HG02884 (cell line): ENCODE measurements at regions not wholly inside any gene's neighbourhood (a gene's known extent, or its start where the extent isn't known, plus 50 kb on each side); places are given as distances from the start of the nearest gene placed in this dataset.

ENCODE experiments used
- ATAC-seq: cut with Tn5 transposase; IDR thresholded peaks from one replicate; pipeline ENCODE4 v1.9.1; 2021; ENCODE audit warnings: mild to moderate bottlenecking, moderate library complexity; ENCODE audit not compliant: unreplicated experiment

DNA sequence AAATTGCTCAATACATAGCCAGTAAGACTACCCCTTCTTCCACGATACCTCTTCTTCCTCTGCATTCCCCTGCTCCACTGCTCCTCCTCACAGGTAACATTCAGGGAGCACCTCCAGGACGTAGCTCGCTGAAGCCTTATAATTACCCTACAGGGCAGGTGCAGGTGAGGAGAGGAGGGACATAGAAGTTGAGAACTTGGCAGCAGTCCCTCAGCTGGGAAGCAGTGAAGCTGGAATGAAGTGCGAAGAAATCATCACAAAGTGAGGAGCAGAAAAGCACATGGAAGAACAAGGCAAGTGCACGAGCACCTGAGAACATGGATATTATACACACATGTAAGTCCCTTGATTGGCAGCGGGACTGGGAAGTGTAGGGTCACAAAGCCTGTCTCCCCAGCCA is 118.2 kb downstream of the HSD17B3 start:
- no peak for ATAC-seq

DNA sequence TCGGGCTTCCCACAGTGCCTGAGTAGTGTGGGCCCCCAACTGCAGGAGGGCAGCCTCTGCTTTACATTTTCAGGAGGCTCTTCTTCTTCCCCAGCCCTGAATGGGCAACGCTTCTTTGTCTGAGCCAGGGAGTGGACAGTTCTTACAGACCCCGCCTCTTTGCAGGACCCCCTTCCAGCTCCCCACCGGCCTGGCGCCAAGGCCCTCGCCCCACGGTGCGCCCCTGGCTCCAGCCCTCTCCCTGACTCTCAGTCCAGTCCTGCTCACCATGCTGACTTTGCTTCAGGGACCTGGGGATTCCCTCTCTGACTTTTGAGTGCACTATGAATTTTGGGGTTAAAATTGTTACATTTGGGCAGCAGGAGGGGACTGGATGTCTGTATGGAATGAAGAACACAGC is 123.8 kb downstream of the HSD17B3 start:
- ATAC-seq = no peak

DNA sequence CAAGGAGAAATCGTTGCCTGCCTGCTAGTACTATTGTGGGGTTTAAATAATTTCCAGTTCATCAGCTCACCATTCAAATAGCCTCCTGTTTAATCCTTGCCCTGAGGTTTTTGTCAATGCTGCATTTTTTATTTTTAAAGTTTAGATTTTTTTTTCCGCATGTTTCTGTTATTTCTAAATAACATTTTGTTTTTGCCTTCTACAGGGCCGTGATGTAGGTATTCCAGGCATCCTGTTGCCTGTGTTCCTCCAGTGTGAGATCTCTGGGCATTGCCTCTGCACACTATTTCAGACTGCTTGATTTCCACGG is 124.3 kb downstream of the HSD17B3 start:
- ATAC-seq = no peak

DNA sequence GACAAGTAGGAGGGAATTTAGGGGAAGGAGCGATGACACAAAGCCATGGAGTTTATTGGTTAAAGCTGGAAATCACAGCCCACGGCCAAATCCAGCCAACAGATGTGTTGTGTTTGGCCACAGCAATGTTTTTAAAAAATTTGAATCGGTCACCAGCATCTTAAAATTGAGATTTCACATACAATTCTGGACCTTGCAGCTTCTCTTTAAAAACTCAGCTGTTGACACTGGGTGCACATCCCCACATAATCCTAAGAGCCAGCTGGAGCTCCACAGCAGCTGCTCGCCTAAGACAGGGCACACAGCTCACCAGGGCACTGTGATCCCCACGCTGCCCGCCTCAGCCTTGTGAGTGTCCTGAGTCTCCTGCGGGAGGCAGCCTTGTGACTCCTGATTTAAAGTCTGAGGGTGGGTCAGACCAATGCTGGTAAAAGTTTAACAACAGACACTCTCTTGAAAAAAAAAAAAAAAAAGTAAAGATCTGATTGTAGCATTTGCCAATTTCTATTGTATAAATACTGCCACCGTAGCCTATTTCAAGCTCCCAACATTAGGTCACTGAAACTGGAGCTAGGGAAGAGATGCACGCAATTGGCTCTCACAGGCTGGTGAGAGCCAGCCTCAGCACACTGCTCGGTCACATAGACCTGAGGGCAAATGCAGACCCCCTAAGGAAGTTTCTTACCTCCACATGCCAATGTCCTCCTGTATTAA is 124.8 kb downstream of the HSD17B3 start:
- no peak for ATAC-seq

DNA sequence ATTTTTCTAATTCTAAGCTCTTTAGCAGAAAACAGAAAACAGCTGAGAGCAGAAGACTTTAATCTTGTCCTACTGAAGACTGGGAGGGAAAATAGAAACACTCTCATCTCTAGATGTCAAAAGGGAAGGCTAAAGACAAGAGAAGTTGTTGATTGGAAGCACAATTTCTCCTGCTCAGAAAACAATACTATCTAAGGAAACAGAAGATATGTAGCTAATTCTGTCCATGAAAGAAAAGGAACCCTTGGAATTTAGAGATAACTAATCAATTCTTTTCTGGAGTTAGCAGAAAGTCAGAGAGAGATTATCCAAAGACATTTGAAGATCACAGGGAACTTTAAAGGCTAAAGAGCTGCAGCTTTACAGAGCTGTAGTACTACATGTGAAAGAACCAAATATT is 126.2 kb downstream of the HSD17B3 start:
- ATAC-seq = no peak

DNA sequence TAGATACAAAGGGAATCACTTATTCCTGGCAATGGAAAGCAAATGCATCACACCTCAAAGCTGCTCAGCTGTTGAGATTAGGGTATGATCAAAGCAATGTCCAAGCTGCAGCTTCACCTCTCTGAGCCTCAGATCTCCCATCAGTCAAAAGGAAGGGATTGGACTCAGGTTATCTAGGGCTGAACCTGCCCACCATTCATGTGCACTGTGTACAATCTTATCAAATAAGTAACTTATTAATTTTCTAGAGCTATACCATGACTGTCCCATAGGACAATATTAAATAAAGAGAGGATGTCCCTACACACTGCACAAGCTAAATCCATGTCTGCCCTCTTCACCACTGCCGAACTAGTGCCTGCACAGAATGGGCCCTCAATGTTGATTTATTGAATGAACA is 127.0 kb downstream of the HSD17B3 start:
- ATAC-seq = no peak

DNA sequence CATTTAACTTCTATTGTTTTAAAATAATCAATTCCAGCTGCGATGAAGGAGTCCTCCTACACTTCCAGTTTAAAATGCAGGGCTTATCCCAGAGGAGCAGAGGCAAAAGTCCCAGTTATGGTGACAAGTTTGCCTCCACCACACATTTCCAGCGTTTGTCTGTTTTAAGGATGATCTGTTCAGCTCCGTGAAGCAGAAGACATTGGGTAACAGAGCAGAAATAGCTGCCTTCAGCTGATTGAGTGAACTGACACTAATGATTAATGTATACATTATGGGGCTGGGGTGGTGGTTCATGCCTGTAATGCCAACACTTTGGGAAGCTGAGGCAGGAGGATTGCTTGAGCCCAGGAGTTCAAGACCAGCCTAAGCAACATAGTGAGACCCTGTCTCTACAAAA is 127.6 kb downstream of the HSD17B3 start:
- no peak for ATAC-seq

DNA sequence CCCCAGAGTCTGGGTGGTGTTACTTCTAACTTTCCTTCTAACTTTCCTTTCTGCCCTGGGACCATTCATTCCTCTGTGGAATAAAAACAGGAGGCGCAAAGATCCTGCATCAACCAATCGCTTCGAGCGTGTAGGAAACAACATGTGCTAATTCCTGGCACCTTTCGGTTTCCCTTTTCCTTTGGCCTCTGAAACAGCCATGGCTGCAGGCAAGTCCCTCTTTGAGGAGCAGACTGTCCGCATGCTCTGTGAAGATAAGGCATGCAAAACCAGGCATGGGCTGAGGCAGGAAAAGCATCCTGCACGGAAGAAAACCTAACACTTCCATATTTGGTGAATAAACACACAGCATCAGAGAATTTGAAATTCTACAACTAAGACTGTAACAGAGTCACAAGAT is 128.3 kb downstream of the HSD17B3 start:
- no peak for ATAC-seq

DNA sequence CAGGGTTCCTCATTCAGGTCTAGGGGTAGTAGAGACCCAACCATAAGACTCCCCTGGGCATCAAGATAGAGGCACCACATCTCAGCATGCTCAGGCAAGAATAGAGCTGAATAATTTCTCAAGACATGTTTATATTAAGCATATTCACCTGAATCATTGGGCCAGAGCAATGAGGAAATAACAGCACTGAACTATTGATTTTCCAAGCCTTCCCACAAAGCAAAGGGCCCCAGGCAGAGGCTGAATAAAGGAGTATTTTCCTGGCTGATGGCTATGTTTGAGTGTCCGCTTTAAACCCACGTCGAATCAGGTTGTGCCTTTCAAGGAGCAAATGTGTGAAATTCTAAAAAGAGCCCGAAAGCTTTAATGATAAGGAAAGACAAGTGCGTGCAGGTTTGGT is 129.2 kb downstream of the HSD17B3 start:
- no peak for ATAC-seq

DNA sequence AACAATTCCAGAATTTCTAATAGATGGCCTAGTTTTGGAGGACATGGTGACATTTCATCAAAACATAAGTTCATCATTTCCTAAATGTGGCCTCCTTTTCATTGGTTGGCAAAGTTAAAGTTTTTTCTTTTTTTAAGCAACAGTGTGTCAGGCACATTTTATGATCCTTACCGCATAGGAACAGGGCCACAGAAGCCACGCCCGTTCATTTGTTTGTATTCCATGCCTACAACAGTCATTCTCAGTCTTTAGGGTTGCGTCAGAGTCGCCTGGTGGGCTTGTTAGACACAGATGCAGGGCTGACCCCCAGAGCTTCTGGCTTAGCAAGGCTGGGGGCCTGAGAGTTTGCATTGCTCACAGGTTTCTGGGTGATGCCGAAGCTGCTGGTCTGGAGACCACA is 130.2 kb downstream of the HSD17B3 start:
- ATAC-seq = no peak

DNA sequence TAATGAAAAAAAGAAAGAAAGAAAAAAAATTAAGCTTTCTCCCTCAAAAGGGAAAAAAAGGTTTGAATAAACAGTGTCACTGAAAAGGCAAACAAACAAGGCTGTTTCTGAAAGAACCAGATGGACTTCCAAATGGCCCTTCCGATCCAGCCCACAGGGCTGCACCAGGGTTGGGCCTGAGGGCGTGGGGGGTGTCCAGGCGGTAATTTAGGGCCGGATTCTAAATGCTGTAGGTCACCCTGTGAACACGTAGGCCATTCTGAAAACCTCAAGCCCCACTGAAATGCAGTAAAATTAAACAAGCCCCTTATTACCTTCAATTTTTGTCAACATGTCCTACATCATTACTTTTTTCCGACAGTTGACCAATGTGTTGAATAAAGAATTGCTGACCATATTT is 132.1 kb downstream of the HSD17B3 start:
- no peak for ATAC-seq

DNA sequence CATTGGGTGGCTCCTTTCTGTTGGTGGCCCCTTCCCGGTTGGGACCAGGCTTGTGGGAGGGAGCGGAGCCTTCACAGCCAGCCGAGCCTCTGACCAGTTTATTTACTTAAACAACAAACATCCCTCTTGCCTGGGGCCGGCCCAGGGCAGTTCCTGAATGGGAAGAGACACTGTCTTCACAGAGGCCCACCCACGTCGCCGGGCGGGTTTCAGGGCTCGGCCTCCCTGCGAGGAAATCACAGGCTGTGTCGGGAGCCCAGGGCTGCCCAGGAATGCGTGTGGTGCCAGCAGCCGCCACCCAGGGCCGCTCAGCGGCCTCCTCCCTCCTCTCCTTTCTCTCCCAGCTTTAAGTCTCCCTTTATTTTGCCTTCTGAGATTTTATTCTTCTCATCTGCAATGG is 132.5 kb downstream of the HSD17B3 start:
- no peak for ATAC-seq

DNA sequence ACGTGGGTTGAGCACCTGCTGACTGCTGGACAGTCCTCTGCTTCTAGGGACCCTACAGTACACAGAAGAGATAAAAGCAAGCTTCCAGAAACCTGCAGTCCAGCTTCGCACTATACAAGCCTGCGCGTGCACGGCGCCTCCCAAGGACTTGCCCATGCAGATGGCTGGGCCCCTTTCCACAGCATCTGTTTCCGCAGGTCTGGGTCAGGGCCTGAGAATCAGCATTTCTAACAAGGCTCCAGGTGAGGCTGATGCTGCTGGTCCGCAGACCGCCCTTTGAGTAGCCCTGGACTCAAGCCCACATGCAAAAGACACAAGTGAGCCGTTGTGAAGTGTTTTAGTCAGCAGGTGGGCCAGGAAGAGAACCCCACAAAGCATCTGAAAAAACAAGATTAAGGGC is 133.1 kb downstream of the HSD17B3 start:
- ATAC-seq = no peak

DNA sequence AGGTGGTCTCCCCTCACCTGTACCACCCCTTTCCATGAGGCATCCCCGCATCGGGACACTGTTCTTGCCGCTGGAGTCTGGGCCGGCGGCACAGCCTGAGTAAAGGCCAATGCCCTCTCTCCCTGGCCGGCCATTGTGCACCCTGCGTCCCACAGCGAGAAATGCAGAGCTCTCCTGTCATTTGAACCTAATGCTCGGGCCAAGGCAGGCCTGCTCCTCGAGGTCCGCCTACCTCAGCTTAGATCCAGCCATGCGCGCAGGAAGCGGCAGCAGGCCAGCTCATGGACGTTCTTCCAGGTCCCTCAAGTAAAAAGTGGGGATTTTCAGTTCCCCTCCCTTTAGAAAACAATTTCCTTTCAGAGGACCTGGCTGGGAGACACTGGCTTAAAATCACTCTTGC is 135.0 kb downstream of the HSD17B3 start:
- no peak for ATAC-seq

DNA sequence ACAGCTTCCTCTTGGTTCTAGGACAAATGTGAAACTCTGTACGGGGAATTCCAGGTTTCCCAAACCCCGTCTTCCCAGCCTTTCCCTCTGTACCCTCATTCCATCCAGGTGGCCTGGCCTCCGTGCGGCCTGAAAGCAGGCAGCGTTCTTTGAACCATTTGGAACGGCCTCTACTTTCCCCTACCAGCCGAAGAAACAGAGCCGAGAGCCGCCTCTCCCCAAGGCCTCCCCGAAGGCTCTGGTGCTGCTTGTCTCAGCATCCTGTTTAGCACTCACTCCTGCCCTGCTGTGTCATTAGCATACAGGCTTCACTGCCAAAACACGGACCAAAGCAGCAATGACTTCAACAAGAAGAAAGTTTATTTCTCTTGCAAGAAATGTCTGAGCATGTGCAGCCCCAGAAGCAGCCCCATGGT is 137.7 kb downstream of the HSD17B3 start:
- no peak for ATAC-seq

DNA sequence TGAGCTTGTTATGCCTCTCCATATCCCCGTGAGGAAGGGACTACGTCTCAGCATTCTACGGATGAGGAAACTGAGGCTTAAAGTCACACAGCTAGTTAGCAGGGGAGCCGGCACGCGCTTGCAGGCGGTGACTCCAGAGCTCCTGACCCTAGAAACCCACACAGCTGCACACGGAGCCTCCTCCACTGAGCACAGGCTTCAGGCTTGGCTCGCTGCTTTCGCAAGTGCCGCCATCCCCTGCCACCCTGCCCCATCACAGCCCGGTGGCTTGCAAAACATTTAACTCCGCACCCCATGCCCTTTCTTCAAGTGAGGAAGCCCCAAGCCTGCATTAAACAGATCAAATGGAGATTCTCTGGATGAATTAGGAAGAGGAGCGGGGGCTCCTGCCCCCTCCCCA is 138.3 kb downstream of the HSD17B3 start:
- ATAC-seq = no peak

DNA sequence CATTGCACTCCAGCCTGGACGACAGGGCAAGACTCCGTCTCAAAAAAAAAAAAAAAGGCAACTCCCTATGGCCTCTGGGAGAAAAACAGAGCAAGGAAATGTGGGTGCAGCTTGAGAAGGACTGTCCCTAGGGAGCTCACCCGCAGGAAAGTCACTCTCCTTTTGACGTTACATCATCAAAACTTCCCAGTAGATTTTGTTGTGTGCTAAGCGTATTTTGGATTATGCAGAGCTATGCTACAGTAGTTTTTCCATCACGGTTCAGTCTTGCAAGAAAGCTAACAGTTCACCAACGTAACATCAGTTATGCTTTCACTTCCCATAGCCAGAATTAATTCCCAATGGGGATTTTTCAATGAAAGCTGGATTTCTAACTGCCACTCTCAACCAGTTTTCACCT is 138.8 kb downstream of the HSD17B3 start:
- no peak for ATAC-seq

DNA sequence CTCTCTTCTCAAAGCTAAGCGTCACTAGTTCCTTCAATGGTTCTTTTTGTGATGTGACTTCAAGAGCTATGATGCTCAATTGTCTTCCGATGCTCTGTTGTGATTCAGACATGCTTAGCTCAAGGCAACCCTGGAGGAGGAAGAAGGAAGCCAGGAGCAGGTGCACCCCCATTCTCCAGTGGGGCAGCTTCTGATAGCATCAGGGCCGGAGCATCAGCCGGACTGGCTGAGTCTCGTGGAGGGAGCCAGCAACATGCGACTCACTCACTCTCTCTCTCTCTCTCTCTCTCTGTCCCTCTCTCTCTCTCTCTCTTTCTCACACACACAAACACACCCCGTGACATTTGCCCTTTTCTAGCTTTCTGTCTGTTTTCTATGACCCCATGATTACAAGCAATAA is 140.2 kb downstream of the HSD17B3 start:
- no peak for ATAC-seq

DNA sequence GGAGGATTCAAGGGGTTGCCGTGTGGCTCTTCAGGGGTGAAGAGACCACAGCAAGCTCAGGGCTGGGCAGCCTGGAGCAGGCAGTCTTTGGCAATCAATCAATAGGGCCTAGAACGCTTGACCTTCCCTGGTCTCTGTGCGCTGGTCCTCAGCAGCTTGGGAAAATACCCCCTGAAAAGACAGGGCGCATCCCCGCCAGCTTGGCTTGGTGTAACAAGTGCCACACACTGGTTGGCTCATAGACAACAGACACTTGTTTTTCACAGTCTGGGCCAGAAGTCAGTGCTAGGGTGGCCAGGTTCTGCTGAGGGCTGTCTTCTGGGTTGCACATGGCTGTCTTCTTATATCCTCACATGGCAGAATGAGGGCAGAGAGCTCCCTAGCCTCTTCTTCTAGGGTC is 141.1 kb downstream of the HSD17B3 start:
- no peak for ATAC-seq

DNA sequence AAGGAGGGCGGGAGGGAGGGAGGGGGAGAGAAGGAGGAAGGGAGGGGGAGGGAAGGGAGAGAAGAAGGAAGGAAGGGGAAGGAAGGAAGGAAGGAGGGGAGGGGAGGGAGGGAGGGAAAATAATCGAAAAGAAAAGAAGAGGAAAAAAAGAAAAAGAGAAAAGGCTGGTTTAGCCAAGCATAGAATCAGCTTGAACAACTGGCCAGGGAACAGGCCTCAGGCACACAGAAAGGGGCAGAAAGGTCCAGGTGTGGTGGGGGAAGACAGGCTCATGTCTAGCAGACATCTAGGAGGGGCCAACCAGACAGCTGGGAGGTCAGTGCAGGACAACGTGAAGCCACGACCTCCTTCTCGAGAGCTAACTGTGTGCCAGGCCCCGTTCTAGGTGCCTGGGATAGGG is 141.8 kb downstream of the HSD17B3 start:
- no peak for ATAC-seq

DNA sequence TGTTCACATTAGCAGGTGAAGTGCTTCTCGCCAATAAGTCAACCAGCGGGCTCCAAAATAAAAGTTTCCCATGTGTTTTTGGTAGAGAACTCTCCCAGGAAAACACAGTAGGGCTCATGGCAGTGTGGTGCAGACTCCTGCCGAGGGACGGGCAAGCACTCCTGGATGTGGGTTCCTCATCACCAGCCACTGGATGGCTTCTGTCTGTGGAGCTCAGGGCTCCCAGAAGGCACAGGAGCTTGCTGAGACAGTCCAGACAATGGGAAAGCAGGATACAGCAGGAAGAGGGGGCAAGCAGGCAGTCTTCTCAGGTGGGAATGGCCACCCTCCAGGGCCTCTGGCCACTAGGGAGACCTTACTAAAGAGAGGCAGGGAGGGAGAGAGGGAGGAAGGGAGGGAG is 142.4 kb downstream of the HSD17B3 start:
- ATAC-seq = no peak

DNA sequence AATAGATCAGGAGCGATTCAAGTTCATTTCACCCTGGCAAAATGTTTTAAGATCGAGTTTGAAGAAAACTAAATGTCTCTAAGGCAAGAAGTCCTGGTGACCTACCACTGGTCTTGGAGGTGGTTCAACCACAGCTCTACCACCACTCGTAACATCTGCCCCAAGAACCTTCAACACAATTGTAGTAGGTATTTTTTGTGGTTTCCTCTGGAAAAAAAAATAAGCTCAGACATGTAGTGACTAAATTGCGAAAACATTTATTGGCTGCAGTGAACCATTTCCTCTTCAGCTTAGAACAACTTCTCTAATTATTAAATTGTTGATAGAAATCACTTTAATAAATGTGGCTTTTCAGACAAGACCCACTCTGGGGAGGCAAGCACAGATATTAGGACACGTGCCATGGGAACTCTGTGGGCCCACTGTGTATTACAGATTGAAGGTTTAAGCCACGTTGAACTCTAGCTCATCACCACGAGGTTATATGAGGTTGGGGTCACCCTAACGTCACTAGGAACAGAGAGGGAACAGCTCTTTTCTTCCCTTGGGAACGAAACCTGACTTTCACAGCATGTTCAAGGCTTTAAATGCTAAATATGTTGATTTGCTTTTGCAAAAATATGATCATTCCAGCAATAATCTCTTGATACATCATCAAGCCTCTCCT is 142.9 kb downstream of the HSD17B3 start:
- ATAC-seq = no peak

DNA sequence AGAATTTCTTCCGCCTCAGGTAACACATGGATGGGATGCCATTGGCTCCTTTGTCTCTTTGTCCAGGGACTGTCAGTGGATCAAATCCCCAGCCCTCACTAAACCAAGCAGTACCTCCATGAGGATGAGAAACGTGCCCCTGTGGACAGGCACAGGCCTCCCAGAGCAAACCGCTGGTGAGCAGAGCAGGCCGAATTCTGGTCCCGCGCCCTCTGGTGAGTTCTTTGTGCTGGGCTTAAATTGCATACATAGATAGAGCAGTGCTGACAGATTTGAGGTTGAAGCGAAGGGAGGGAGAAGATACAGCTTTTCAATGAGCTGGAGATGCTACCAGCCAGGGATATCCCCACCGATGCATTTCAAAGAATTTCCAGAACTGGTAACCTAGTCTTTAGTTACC is 143.8 kb downstream of the HSD17B3 start:
- ATAC-seq = no peak
